SK-N-SH (cell line): ENCODE measurements at regions not wholly inside any gene's neighbourhood (a gene's known extent, or its start where the extent isn't known, plus 50 kb on each side); places are given as distances from the start of the nearest gene placed in this dataset.

Experiments used
- CTCF ChIA-PET: fragments of 300-600, 350-600 bp; formaldehyde crosslinking; extraction: SDS; loops from one replicate; lab custom pipeline; 2021; lab: Yijun Ruan, JAX
- POLR2A ChIA-PET: fragments of 350-600 bp; sonication (Branson Sonifier 250); formaldehyde crosslinking; extraction: SDS; loops from one replicate; lab custom pipeline; 2020; ENCODE audit warnings: antibody characterized with exemption, inconsistent platforms; lab: Yijun Ruan, JAX
- DNase-seq: peaks from one replicate; pipeline ENCODE4 v3.0.0; 2012
- H2AFZ ChIP-seq: fragments of 200-600 bp; sonication (generic); 2 replicates; pipeline ENCODE4 v1.8.1; 2016; ENCODE audit warnings: antibody characterized with exemption, mild to moderate bottlenecking, low read depth
- H3F3A ChIP-seq: fragments of 200-600 bp; sonication (generic); replicated peaks from 2 replicates; pipeline ENCODE3; 2016; ENCODE audit warnings: antibody characterized with exemption, mild to moderate bottlenecking; ENCODE audit not compliant: insufficient read depth
- H3K27ac ChIP-seq, 2 experiments: fragments of 200-500 bp in 1 of 2; fragments of 200-600 bp in 1 of 2; sonication (Bioruptor generic) in 1 of 2; sonication (generic), shearing (Covaris generic) in 1 of 2; 2 replicates each; pipeline versions ENCODE4 v1.5.1 to v1.6.1; 2014 to 2016; ENCODE audit warnings: low read depth in 2 of 2, inconsistent platforms in 1 of 2, low read length in 1 of 2, mild to moderate bottlenecking in 1 of 2, mixed read lengths in 1 of 2
- H3K27me3 ChIP-seq: fragments of 200-600 bp; sonication (generic), shearing (Covaris generic); 2 replicates; pipeline ENCODE4 v1.6.1; 2016; ENCODE audit warnings: mixed run types; ENCODE audit not compliant: insufficient read depth
- H3K36me3 ChIP-seq, 2 experiments: fragments of 200-500 bp in 1 of 2; fragments of 200-600 bp in 1 of 2; sonication (Bioruptor generic) in 1 of 2; sonication (generic) in 1 of 2; replicated peaks in 1 of 2; 2 replicates each; pipeline versions ENCODE3 to v1.5.1; 2014 to 2016; ENCODE audit warnings: low read length in 1 of 2, mild to moderate bottlenecking in 1 of 2; ENCODE audit not compliant: insufficient read depth in 2 of 2, control insufficient read depth in 1 of 2
- H3K4me1 ChIP-seq, 2 experiments: fragments of 200-500 bp in 1 of 2; fragments of 200-600 bp in 1 of 2; sonication (Bioruptor generic) in 1 of 2; sonication (generic), shearing (Covaris generic) in 1 of 2; 2 replicates each; pipeline versions ENCODE4 v1.5.1 to v1.6.1; 2014 to 2016; ENCODE audit warnings: low read depth in 1 of 2, low read length in 1 of 2, mixed run types in 1 of 2; ENCODE audit not compliant: insufficient read depth in 2 of 2, control insufficient read depth in 1 of 2
- H3K4me2 ChIP-seq: fragments of 200-600 bp; sonication (generic), shearing (Covaris generic); 2 replicates; pipeline ENCODE4 v1.6.1; 2017; ENCODE audit warnings: mixed run types
- H3K4me3 ChIP-seq, 2 experiments: fragments of 200-500 bp in 1 of 2; fragments of 200-600 bp in 1 of 2; sonication (Bioruptor generic) in 1 of 2; sonication (generic), shearing (Covaris generic) in 1 of 2; 2 replicates each; pipeline versions ENCODE4 v1.5.1 to v1.8.1; 2014 to 2016; ENCODE audit warnings: low read depth in 2 of 2, inconsistent platforms in 1 of 2, low read length in 1 of 2, mild to moderate bottlenecking in 1 of 2, mixed read lengths in 1 of 2, moderate library complexity in 1 of 2
- H3K79me2 ChIP-seq: fragments of 200-600 bp; sonication (generic); 2 replicates; pipeline ENCODE4 v1.8.1; 2017; ENCODE audit warnings: mild to moderate bottlenecking; ENCODE audit not compliant: insufficient read depth
- H3K9ac ChIP-seq: fragments of 200-600 bp; sonication (generic); 2 replicates; pipeline ENCODE4 v1.6.1; 2017; ENCODE audit warnings: mixed run types
- H3K9me2 ChIP-seq: fragments of 200-600 bp; sonication (generic); 2 replicates; pipeline ENCODE4 v1.6.1; 2017; ENCODE audit warnings: mixed run types
- H3K9me3 ChIP-seq: fragments of 200-600 bp; sonication (generic); 2 replicates; pipeline ENCODE4 v1.6.1; 2017; ENCODE audit warnings: mixed run types, mild to moderate bottlenecking, moderate library complexity
- H4K20me1 ChIP-seq: fragments of 200-600 bp; sonication (generic); 2 replicates; pipeline ENCODE4 v1.6.1; 2017; ENCODE audit warnings: mild to moderate bottlenecking, mixed run types; ENCODE audit not compliant: insufficient read depth
- EP300 ChIP-seq, 2 experiments: IDR thresholded peaks; 2 replicates each; pipeline versions ENCODE4 v1.4.0 to v1.6.1; 2012; ENCODE audit warnings: borderline replicate concordance in 1 of 2, low read depth in 1 of 2, low read length in 1 of 2
- EZH2phosphoT487 ChIP-seq: fragments of 200-600 bp; sonication (generic); IDR thresholded peaks from 2 replicates; pipeline ENCODE4 v1.6.1; 2017; ENCODE audit warnings: low read depth, mixed run types, mild to moderate bottlenecking, antibody characterized with exemption, moderate library complexity, borderline replicate concordance
- FOSL2 ChIP-seq: IDR thresholded peaks from 2 replicates; pipeline ENCODE4 v1.4.0; 2012; ENCODE audit warnings: low read depth, mild to moderate bottlenecking, moderate library complexity, borderline replicate concordance
- GABPA ChIP-seq: IDR thresholded peaks from 2 replicates; pipeline ENCODE4 v1.4.0; 2012; ENCODE audit warnings: low read depth, mild to moderate bottlenecking
- MXI1 ChIP-seq: IDR thresholded peaks from 2 replicates; pipeline ENCODE4 v1.6.1; 2012; ENCODE audit warnings: mild to moderate bottlenecking, low read depth, low read length, improper control_type of control experiment
- REST ChIP-seq: IDR thresholded peaks from 2 replicates; pipeline ENCODE4 v1.6.1; 2012; ENCODE audit warnings: mild to moderate bottlenecking, low read depth, low read length, moderate library complexity
- RXRA ChIP-seq: IDR thresholded peaks from 2 replicates; pipeline ENCODE4 v1.4.0; 2012; ENCODE audit warnings: low read depth, mild to moderate bottlenecking, borderline replicate concordance
- SIN3A ChIP-seq: IDR thresholded peaks from 2 replicates; pipeline ENCODE4 v1.6.1; 2012; ENCODE audit warnings: low read depth, mild to moderate bottlenecking, low read length, moderate library complexity, borderline replicate concordance
- SMC3 ChIP-seq: IDR thresholded peaks from 2 replicates; pipeline ENCODE4 v1.6.1; 2012; ENCODE audit warnings: low read depth, low read length, improper control_type of control experiment
- TCF12 ChIP-seq: IDR thresholded peaks from 2 replicates; pipeline ENCODE4 v1.4.0; 2012
- USF1 ChIP-seq: IDR thresholded peaks from 2 replicates; pipeline ENCODE4 v1.4.0; 2012; ENCODE audit warnings: low read depth, borderline replicate concordance
- YY1 ChIP-seq: IDR thresholded peaks from 2 replicates; pipeline ENCODE4 v1.4.0; 2012; ENCODE audit warnings: low read depth, mild to moderate bottlenecking
- ZBTB33 ChIP-seq: IDR thresholded peaks from 2 replicates; pipeline ENCODE4 v1.4.0; 2012; ENCODE audit warnings: low read depth, borderline replicate concordance
- WGBS: methylation state at CpG from one replicate; pipeline ENCODE4 v1.1.6; 2017; ENCODE audit warnings: low lambda C conversion rate; 5-methylcytosine and 5-hydroxymethylcytosine counted together
- TF ChIP-seq, protein P1 (sequence below): fragments of 150-350 bp; IDR thresholded peaks from 2 replicates; pipeline ENCODE4 v1.6.1; 2017; ENCODE audit warnings: antibody characterized with exemption, low read length, low read depth, borderline replicate concordance

DNA sequence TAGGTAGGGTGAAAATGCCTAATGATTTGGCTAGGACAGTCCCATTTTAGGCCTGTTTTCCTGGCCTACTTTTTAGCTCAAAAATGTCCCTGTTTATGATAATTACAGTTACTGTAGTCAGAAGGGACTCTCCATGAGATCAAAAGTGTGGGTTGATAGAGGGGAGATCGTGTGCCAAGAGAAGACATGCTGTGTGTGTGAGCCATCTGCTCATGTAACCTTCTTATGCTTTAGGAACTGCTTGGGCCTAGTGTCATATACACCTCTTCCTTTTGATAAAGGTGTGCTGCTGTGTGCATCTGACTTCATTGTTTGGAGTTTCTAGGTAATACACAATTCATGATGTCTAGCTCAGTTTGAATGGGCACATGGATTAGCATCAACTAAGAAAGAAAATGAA lies 786.5 kb downstream of the PDCD6IP start (continued):
- TF ChIP-seq TCF12 (no peak), YY1 (no peak), RXRA (no peak), FOSL2 (no peak), GABPA (no peak), ZBTB33 (no peak), REST (no peak), SMC3 (no peak), EZH2phosphoT487 (no peak)

- 16% methylated on average over 2 of the region's 2 CpGs for WGBS
- no peak overlapping the region for H3K9ac ChIP-seq
- H3K27me3 ChIP-seq, result no peaks in the 10 kb centered on the region
- H3K36me3 ChIP-seq, result no peaks in the 10 kb centered on the region
- no peak overlapping the region for H3K4me3 ChIP-seq
- H3K4me1 ChIP-seq, result no peaks in the 10 kb centered on the region
- CTCF ChIA-PET, result interaction anchor here (0.5 to 0.9 kb wide), 2 partner anchors 10 to 140 kb away, joined by 3 read pairs; no protein-coding TSS in a partner anchor
- no peak overlapping the region for H3K4me2 ChIP-seq
- TF ChIP-seq SIN3A (no peak), MXI1 (no peak), USF1 (no peak), FOSL2 (no peak), EP300 (IDR thresholded peaks at IDR 0.05; ENCODE audit: borderline replicate concordance in 1 of 2, low read depth in 1 of 2, low read length in 1 of 2) (no peak)
- TF ChIP-seq, protein P1, sequence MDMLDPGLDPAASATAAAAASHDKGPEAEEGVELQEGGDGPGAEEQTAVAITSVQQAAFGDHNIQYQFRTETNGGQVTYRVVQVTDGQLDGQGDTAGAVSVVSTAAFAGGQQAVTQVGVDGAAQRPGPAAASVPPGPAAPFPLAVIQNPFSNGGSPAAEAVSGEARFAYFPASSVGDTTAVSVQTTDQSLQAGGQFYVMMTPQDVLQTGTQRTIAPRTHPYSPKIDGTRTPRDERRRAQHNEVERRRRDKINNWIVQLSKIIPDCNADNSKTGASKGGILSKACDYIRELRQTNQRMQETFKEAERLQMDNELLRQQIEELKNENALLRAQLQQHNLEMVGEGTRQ, result no peak
- 0 out of 2 replicates have a peak, but pooled peaks cover 4% of the 10 kb centered on the region for H3K9me2 ChIP-seq
- H4K20me1 ChIP-seq, result no peaks in the 10 kb centered on the region
- POLR2A ChIA-PET, result no interaction called here
- H3K79me2 ChIP-seq, result no peaks in the 10 kb centered on the region
- H3K9me3 ChIP-seq, result peaks cover 19% of the 10 kb centered on the region; the same call in 1 of the 2 replicates
- H3F3A ChIP-seq, result no peaks in the 10 kb centered on the region
- no peak overlapping the region for H3K27ac ChIP-seq
- no peak overlapping the region for H2AFZ ChIP-seq
- DNase-seq, result no peak
Measured at GRCh38 chr3:34599595-34599994, 801.2 kb downstream of the PDCD6IP start.
